Peyer's patch (tissue), 4 donors: ENCODE measurements at regions not wholly inside any gene's neighbourhood (a gene's known extent, or its start where the extent isn't known, plus 50 kb on each side); places are given as distances from the start of the nearest gene placed in this dataset.

Source experiments
- DNase-seq, 3 donors: peaks; one replicate each; pipeline ENCODE4 v3.0.0-alpha.2; 2017 to 2019
- H3K27ac ChIP-seq, 4 donors: fragments of 200-600 bp; sonication (generic); one replicate each; pipeline ENCODE4 v1.5.1; 2016 to 2019
- H3K27me3 ChIP-seq, 2 donors: fragments of 200-600 bp; sonication (generic); one replicate each; pipeline ENCODE4 v1.5.1; 2019
- H3K36me3 ChIP-seq, 3 donors: fragments of 200-600 bp; sonication (generic); one replicate each; pipeline ENCODE4 v1.5.1; 2016 to 2019
- H3K4me1 ChIP-seq, 4 donors: fragments of 200-600 bp; sonication (generic); one replicate each; pipeline ENCODE4 v1.5.1; 2016 to 2019
- H3K4me3 ChIP-seq, 4 donors: fragments of 200-600 bp; sonication (generic); 1 replicate in 3 of 4; 2 replicates in 1 of 4; pipeline ENCODE4 v1.5.1; 2016 to 2019; ENCODE audit warnings: mild to moderate bottlenecking in 1 of 4
- H3K9me3 ChIP-seq, 4 donors: fragments of 200-600 bp; sonication (generic); one replicate each; pipeline ENCODE4 v1.5.1; 2016 to 2019; ENCODE audit warnings: mild to moderate bottlenecking in 1 of 4
- POLR2A ChIP-seq, 2 donors: fragments of 450-650 bp; IDR thresholded peaks; one replicate each; pipeline ENCODE4 v1.5.1; 2017; ENCODE audit warnings: antibody characterized with exemption in 2 of 2, mild to moderate bottlenecking in 2 of 2, moderate library complexity in 2 of 2
- TF ChIP-seq, protein P1 (sequence below), 6 experiments: fragments of 450-650 bp in 4 of 6; fragments of 200-600 bp in 2 of 6; sonication (generic) in 1 of 6; IDR thresholded peaks; one replicate each; pipeline ENCODE4 v1.5.1; 2017 to 2019; ENCODE audit warnings: antibody characterized with exemption in 6 of 6, mild to moderate bottlenecking in 3 of 6, moderate library complexity in 1 of 6

DNA sequence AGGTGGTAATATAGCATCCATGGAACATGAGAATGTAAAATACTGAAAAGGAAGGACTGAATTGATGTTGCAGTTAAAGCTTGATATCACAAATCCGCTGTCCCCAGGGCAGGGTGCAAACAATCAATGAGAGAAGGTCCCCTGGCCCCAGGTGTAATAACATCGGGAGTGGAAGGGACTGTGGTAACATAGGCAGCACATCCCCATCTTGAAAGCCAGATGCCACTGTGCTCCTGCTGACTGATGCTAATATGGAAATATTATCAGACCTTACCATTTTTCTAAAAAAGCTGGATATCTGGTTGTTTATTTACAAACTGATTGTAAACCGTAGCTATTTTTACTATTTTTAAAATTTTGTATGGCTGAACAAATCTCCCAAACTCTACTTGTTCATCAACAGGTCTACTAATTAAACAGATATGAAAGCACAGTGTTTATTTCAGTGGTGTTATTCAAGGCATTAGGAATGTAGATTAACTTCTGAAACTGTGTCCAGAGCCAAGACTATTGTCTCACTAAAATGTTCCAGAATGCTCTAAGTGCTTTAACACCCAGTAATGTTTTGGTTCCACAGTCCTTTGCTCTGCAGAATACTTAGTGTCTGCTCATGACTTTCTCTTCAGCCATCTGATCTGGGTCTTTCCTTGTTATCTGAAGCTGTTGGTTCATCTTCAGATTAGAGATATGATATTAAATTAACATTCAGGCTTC, 386.0 kb upstream of the RARB start:
- no peaks in the 10 kb centered on the region for H3K9me3 ChIP-seq
- H3K27ac ChIP-seq, result no peak overlapping the region
- no peak overlapping the region for H3K4me3 ChIP-seq
- TF ChIP-seq POLR2A (IDR thresholded peaks at IDR 0.05), result no peak
- TF ChIP-seq, protein P1, sequence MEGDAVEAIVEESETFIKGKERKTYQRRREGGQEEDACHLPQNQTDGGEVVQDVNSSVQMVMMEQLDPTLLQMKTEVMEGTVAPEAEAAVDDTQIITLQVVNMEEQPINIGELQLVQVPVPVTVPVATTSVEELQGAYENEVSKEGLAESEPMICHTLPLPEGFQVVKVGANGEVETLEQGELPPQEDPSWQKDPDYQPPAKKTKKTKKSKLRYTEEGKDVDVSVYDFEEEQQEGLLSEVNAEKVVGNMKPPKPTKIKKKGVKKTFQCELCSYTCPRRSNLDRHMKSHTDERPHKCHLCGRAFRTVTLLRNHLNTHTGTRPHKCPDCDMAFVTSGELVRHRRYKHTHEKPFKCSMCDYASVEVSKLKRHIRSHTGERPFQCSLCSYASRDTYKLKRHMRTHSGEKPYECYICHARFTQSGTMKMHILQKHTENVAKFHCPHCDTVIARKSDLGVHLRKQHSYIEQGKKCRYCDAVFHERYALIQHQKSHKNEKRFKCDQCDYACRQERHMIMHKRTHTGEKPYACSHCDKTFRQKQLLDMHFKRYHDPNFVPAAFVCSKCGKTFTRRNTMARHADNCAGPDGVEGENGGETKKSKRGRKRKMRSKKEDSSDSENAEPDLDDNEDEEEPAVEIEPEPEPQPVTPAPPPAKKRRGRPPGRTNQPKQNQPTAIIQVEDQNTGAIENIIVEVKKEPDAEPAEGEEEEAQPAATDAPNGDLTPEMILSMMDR (IDR thresholded peaks at IDR 0.05), result no peak
- no peak for DNase-seq
- no peaks in the 10 kb centered on the region for H3K4me1 ChIP-seq
- no peaks in the 10 kb centered on the region for H3K36me3 ChIP-seq
- H3K27me3 ChIP-seq, result no peaks in the 10 kb centered on the region

DNA sequence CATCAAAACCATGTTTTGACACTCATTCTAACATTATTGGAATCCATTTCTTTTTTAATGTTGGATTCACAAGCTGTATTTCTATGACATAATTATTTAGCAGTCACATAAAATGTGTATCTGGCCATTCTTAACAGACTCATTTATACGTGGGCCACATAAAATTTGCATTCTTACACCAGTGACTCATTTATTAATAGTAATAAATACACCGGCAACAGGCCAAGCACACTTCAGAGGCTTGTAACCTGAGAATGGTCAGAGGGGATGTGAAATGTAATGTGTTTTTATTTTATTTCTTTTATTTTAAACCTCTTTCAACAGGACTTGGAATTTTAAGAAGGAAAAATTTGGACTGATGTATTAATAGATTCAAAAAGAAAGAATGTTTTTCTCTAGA, 384.9 kb upstream of the RARB start:
- Histone ChIP-seq H3K36me3 (no peaks in the 10 kb centered on the region), H3K4me1 (no peaks in the 10 kb centered on the region), H3K4me3 (no peak overlapping the region), H3K9me3 (no peaks in the 10 kb centered on the region), H3K27ac (no peak overlapping the region), H3K27me3 (no peaks in the 10 kb centered on the region)
- no peak for DNase-seq
- TF ChIP-seq POLR2A (IDR thresholded peaks at IDR 0.05), result no peak
- TF ChIP-seq, protein P1 (IDR thresholded peaks at IDR 0.05), result no peak

DNA sequence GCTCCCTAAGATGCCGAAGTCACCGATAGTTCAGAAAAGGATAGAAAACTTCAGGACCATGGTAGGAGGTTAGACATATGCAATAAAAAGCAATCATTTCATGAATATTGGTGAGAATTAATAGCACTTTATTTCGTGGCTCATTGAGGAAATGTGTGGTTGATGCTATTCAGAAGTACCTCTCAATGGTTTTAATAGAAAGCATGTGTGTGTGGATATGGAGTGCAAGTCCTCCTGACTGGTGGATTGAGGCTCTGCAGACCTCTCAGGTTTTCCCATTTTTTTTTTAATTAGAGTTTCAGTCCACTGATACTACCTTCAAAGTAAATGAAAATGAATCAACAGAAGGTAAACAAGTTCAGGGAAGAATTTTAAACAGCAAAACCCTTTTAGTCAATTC, 384.3 kb upstream of the RARB start:
- DNase-seq, result no peak
- TF ChIP-seq, protein P1 (IDR thresholded peaks at IDR 0.05), result no peak
- no peak for TF ChIP-seq POLR2A (IDR thresholded peaks at IDR 0.05)
- H3K36me3 ChIP-seq, result no peaks in the 10 kb centered on the region
- H3K27me3 ChIP-seq, result no peaks in the 10 kb centered on the region
- H3K9me3 ChIP-seq, result no peaks in the 10 kb centered on the region
- H3K4me3 ChIP-seq, result no peak overlapping the region
- H3K27ac ChIP-seq, result no peak overlapping the region
- no peaks in the 10 kb centered on the region for H3K4me1 ChIP-seq

DNA sequence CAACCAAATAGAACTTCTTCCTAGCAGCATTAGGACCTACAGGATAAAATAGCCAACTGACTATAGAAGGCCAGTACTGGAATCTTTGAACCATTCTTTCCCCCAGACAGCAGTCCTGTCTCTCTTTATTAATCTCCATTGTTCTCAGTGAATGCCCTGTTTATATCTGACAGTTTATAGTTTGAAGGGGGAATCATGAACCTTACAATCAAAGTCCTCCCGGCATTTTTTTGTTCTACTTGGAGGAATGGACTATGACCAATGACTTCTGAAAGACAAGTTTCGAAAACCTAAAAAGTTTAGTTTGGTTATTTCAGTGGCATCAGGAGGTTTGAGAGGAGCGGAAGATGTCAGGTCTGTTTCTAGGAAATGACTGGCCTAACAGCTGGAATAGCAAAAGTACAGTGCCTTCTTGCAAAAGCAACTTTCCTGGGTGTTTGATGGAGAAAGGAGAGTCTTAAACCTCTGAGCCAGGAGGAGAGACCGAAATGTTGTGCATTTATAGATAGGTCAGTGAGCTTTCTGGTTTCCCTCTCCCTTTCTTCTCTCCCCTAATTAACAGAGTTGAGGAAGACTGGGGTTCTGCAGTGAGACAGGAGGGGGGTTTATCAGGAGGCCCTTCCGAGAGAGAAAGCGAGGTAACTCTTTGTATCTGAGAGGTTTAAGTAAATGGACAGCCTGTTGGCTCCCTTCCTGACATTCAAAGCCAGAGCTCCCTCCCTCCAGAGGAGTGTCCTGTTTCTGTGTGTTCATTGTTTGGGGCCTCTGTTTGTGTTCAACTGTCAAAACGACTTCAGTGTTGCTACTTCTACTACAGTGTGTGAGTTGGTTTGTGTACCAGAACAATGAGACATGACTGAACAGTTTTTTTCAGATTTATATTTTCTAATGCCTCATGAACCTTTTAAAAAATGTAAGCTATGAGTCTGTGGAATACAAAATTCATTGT, 383.0 kb upstream of the RARB start:
- Histone ChIP-seq H3K9me3 (no peaks in the 10 kb centered on the region), H3K36me3 (no peaks in the 10 kb centered on the region), H3K4me1 (no peaks in the 10 kb centered on the region), H3K27ac (no peak overlapping the region), H3K4me3 (no peak overlapping the region), H3K27me3 (no peaks in the 10 kb centered on the region)
- DNase-seq, result no peak
- TF ChIP-seq POLR2A (IDR thresholded peaks at IDR 0.05), result no peak
- TF ChIP-seq, protein P1 (IDR thresholded peaks at IDR 0.05), result no peak

DNA sequence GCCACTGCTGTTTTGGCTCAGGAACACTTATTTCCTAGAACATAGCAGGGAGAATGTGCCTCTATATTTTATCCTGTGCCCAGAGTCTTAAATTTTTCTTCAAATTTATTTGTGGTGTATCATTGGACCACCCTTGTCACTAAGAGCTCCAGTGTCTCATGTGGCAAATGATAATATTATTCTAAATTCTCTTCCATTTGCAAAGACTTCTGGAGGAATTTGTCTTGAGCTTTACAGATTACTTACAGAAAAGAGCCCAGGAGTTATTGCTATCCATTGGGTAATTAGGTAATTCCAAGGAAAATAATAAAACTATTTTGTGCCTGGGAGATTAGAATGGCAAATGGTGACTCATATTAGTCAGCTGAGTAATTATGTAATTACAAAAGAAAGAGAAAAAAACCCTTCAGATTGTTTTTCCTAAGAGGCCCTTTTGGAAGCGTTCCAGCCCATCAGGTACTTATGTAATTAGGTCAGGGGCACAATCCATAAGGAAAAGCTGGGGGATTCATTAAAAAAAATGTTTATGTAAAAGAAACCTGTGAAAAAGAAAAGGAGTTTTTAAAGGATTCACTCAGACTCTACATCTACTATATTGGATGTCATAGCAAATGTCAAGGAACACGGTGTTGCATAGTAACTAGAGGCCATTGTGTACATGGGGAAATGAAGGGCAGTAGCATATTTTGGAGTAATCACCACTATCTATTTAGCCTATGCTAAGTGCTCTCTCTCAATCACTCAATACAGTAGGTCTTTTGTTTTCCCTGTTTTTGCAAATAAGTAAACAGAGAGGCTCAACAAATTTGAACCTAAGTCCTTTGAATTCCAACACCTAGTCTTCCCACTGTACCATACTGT, 380.9 kb upstream of the RARB start:
- H3K27me3 ChIP-seq, result no peaks in the 10 kb centered on the region
- H3K9me3 ChIP-seq, result no peaks in the 10 kb centered on the region
- H3K4me3 ChIP-seq, result no peak overlapping the region
- TF ChIP-seq POLR2A (IDR thresholded peaks at IDR 0.05), result no peak
- TF ChIP-seq, protein P1 (IDR thresholded peaks at IDR 0.05), result no peak
- DNase-seq, result no peak
- no peaks in the 10 kb centered on the region for H3K4me1 ChIP-seq
- H3K36me3 ChIP-seq, result no peaks in the 10 kb centered on the region
- H3K27ac ChIP-seq, result no peak overlapping the region
